ENCODE measurements at regions not wholly inside any gene's neighbourhood (a gene's known extent, or its start where the extent isn't known, plus 50 kb on each side); places are given as distances from the start of the nearest gene placed in this dataset.

DNA sequence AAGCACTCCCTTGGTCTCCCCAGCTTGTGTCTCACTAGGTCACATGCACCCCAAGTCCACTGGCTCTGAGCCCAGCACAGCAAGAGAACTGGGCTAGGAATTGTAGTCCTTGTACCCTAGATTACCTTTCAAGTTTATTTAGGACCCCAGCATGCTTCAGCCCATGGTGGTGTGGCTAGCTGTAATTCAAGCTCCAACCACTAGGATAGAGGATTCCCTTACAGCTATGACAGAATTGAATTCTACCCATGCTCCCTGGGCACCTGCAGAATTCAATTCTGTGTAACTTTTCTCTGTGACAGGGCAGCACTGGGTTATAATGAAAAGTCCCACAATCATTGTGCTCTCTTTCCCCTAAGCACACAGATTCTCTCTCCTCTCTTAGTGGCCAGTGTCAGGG lies 253.8 kb upstream of the DMD start:
- no peak for DNase-seq (ENCODE audit: low read depth)

DNA sequence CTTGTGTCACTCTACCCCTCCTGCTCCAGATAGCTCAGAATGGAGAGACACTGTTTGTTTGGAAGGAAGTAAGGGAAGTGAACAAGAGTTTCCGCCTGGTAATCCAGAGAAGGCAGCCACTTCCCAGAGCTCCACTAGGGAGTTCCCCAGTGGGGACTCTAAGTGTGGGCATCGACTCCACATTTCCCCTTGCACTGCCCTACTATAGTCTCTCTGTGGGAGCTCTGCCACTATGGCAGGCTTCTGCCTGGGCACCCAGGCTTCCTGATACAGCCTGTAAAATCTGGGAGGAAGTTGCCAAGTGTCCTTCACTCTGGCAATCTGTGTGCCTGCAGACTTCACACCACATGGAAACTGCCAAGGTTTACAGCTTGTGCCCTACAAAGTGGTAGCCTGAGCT lies 245.8 kb upstream of the DMD start:
- no peak for DNase-seq (ENCODE audit: low read depth)

- no peak for DNase-seq (ENCODE audit: low read depth)
Observed at GRCh38 chrX:33447285-33447684, 235.9 kb upstream of the DMD start.

DNA sequence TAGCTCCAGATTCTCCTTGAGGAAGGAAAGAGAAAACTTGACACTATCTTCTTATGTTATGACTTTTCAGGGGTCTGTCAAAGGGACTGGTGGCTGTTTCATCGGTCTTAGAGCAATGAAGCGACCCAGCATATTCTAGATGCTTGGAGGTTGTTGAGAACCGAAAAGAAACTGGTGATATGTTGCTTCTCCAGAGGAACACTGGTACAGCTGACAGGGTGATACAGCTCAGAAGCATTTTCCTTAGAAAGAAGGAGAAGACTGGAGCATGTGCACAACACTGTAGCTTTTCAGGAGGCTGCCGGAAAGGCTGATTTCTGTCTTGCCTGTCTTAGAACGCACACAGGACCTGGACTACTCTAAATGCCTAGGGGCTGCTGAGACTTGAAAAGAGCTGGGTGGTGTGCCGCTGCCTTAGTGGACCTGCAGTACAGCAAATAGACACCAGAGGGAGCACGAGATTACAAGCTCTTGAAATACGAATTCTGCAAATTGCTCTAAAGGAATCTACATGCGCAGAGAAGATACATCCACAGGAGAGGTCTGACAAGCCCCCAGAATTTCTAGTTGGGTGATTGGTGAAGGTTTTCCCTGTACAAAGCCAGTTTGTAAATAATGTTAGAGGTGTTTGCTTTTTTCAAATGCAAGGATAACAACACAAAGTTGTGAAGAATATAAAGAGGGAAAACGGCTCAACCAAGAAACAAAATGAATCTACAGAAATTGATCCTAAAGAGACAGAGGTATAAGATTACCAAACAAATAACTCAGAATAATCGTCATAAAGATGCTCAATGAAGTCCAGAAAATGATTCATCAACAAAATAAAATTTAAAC lies 223.1 kb upstream of the DMD start:
- peak; percentile 0 for DNase-seq (ENCODE audit: low read depth)

- no peak for DNase-seq (ENCODE audit: low read depth)
Observed at GRCh38 chrX:33416273-33416805, 205.0 kb upstream of the DMD start.

DNA sequence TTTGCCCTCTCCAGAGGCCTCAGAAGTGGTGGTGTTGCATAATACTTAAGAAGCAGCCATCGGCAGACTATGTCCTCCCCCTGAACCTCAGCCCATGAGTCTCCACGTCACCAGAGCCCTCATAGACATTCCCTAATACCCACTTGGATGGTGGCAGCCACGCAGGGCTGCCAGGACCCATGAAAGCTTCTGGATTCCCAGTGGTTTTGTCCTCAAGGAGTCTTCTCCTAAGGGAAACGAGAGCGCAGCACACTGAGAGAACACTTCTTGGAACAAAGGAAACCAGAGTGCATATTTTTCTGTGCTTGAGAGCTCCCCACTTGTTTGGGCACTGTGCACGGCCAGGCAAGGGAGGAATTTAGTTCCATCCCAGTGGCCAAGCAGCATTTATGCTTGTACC lies 204.1 kb upstream of the DMD start:
- DNase-seq (ENCODE audit: low read depth): no peak

GRCh38 chrX:33385546-33385945 lies 174.2 kb upstream of the DMD start:
- no peak for DNase-seq (ENCODE audit: low read depth)

DNA sequence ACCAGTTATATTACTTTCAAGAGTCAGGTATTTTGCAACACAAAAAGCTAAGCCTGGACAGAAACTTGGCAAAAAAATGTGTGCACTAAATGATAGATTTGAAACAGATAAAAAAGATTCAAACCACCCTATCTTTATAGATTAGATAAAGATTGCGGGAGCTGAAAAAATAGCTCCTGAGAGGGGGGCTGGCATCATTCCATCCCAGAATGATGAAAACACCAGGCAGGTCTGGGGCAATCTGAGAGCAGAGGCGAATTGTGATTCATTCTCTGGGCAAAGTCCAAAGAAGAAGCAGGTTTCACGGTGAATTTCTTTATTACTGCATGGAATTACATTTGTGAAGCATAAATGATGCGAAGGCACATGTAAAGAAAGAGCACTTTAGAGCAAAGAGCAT lies 168.5 kb upstream of the DMD start:
- DNase-seq (ENCODE audit: low read depth): no peak

GRCh38 chrX:33357606-33358005 lies 146.3 kb upstream of the DMD start:
- DNase-seq (ENCODE audit: low read depth): no peak

DNA sequence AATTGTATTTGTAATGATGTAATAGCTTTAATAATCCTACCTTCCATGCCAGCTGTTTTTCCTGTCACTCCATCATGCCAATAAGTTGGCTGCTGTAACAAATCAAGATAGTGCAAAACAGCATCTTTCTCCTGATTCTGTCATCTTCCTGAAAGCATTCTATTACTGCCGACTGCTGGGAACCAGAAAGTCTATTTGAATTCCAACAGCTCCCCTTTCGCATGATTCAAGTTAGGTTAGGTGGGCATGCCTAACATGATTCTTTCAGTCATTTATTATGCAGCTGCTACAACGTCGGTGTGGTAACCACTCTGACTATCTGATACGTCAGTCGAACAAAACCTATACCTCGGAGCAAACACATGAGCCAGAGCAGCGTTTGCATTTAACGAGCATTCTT lies 127.9 kb upstream of the DMD start:
- DNase-seq (ENCODE audit: low read depth): no peak

DNA sequence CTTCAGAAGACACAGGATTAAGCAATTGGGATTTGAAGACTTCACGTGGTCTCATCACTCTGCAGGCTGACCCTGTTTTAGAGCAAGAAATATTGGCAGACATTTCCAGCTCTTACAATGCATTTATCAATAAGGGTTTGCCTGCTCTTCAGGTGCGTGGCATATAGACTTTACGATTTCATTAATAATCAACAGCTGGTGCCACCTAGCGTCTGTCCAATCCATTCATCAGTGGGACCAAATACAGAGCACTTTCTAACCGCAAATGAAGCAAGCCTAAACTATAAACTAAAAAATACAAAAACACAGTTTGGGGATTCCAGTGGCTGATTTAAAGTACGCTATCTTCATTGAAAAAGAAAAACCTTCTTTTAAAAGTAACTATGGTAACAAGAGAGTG lies 125.4 kb upstream of the DMD start:
- DNase-seq (ENCODE audit: low read depth): no peak

DNA sequence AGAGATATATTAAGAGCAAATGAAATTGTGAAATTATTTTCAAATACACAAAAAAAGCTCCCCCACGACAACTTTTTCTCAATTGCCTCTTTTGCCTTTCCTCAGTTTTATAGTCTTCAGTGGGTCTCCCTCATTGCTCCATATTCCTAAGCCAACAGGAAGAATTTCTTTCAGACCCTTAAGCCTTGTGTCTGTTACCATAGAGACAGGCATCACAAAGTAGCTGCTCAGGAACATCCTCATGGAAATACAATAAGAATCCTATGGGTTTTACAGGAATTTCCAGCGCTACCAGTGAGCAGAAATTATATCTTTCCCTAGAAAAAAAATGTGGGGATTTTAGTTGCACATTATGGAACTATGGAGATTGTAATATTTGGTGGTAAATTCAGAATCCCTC lies 121.9 kb upstream of the DMD start:
- no peak for DNase-seq (ENCODE audit: low read depth)

DNA sequence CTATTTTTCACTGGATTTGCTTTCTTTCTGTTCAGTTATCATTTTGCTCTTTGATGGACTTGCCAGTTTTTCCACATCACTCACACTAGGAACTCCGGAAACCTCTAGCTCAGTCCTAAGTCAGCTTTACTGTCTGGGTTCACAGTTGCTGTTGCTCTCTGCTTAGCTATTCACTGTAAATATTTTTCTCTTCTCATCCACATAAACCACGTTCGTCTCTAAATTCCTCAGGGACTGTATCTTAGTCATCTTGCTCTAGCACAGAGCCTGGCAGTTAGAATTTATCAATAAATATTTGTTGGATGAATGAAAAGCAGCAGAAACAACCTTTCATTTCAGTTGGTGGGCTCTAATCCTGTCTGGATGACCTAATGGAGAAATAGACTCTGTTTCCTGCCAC lies 119.4 kb upstream of the DMD start:
- DNase-seq (ENCODE audit: low read depth): no peak

DNA sequence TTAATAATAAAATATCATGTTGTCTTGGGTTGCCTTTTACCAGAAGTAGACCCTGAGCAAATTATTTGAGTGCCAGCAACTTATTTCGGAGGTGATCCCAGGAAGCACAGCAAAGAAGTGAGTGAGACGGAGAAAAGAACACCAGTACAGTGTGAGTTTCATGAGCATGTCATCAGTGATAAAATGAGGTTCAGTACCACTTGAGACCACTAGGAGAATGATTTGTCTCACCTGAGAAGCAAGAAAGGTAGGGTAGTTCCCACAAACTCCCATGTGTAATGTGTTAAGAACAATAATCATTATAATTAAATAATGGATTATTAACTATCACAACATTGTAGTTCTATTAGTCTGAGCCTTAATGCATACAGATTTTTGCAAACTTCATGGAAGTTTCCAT lies 112.8 kb upstream of the DMD start:
- DNase-seq (ENCODE audit: low read depth): no peak

GRCh38 chrX:33307911-33308354 lies 96.6 kb upstream of the DMD start:
- DNase-seq (ENCODE audit: low read depth): peak; percentile 1

- no peak for DNase-seq (ENCODE audit: low read depth)
Observed at GRCh38 chrX:33298622-33299021, 87.3 kb upstream of the DMD start.

GRCh38 chrX:33285550-33285949 lies 74.2 kb upstream of the DMD start:
- DNase-seq (ENCODE audit: low read depth): no peak

GRCh38 chrX:33277046-33277445 lies 65.7 kb upstream of the DMD start:
- DNase-seq (ENCODE audit: low read depth): no peak

DNA sequence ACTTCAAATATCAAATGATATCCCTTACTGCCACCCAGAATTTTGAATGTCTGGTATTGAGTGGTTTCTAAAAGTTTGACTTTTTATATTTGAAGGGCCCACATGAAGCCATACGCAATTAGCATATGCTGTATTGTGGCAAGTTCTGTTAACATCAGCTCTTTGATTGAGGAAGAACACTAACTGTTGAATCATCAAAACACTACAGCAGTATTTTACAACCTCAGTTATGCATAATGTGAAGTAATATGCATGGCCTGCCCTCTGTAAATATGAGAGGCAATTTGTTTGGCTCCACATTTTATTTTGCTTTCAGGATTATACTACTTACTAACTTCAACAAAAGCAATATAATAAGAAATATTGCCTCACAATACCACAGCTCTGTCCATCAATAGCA lies 62.2 kb upstream of the DMD start:
- no peak for DNase-seq (ENCODE audit: low read depth)

DNA sequence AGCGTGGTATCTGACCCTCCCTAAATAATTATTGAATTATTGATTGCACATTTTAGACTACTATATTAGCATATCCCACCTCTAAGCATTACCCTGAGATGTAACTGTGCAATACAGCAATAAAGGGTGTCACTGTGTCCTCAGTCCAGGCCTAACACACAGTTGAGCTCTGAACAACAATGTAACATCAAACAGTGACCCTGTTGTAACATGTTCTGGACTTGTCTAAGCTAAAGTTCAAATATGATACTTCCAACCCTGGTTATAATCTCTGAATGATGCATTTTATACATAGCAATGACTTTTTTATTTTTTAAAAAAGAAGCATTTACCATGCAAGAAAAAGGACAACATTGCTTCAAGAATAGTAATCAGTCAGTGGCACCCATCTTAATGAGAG lies 61.6 kb upstream of the DMD start:
- DNase-seq (ENCODE audit: low read depth): no peak
